Endodermal cell (in vitro differentiated cells): ENCODE measurements at regions not wholly inside any gene's neighbourhood (a gene's known extent, or its start where the extent isn't known, plus 50 kb on each side); places are given as distances from the start of the nearest gene placed in this dataset.

Experiments used
- DNase-seq: peaks from one replicate; pipeline ENCODE4 v3.0.0-alpha.2; 2017
- H3K27ac ChIP-seq: 2 replicates; pipeline ENCODE4 v1.5.1; 2013; ENCODE audit warnings: mild to moderate bottlenecking, low read depth, low read length, moderate library complexity
- H3K27me3 ChIP-seq: 2 replicates; pipeline ENCODE4 v1.6.1; 2013; ENCODE audit warnings: mild to moderate bottlenecking, low read length, moderate library complexity; ENCODE audit not compliant: insufficient read depth, control insufficient read depth, poor library complexity, severe bottlenecking
- H3K36me3 ChIP-seq: 2 replicates; pipeline ENCODE4 v1.7.0; 2013; ENCODE audit warnings: mild to moderate bottlenecking, low read length, moderate library complexity; ENCODE audit not compliant: control insufficient read depth, insufficient read depth
- H3K4me1 ChIP-seq: one replicate; pipeline ENCODE4 v1.7.0; 2013; ENCODE audit warnings: low read length; ENCODE audit not compliant: control insufficient read depth, insufficient read depth
- H3K4me3 ChIP-seq: 2 replicates; pipeline ENCODE4 v1.5.1; 2013; ENCODE audit warnings: mild to moderate bottlenecking, low read length, moderate library complexity
- H3K9ac ChIP-seq: 2 replicates; pipeline ENCODE4 v1.6.1; 2013; ENCODE audit warnings: mild to moderate bottlenecking, low read length, moderate library complexity; ENCODE audit not compliant: poor library complexity, severe bottlenecking; ENCODE audit errors: extremely low read depth
- H3K9me3 ChIP-seq: 2 replicates; pipeline ENCODE4 v1.6.1; 2013; ENCODE audit warnings: mild to moderate bottlenecking, low read length, moderate library complexity; ENCODE audit not compliant: control insufficient read depth
- H3K27ac Mint-ChIP-seq: 2 replicates; pipeline ENCODE4 v1.8.0; 2020; ENCODE audit warnings: mixed read lengths
- H3K27me3 Mint-ChIP-seq: 2 replicates; pipeline ENCODE4 v1.8.0; 2021; ENCODE audit warnings: mild to moderate bottlenecking, mixed read lengths; ENCODE audit not compliant: insufficient read depth
- H3K36me3 Mint-ChIP-seq: 2 replicates; pipeline ENCODE4 v1.8.0; 2020; ENCODE audit warnings: low read depth, mixed read lengths
- H3K4me1 Mint-ChIP-seq: 2 replicates; pipeline ENCODE4 v1.8.0; 2020; ENCODE audit warnings: mixed read lengths
- H3K4me3 Mint-ChIP-seq: 2 replicates; pipeline ENCODE4 v1.8.0; 2020; ENCODE audit warnings: mild to moderate bottlenecking, moderate library complexity, mixed read lengths
- H3K9me3 Mint-ChIP-seq: 2 replicates; pipeline ENCODE4 v1.8.0; 2020; ENCODE audit warnings: mild to moderate bottlenecking, mixed read lengths
- WGBS, 2 experiments: methylation state at CpG; one replicate each; pipeline versions ENCODE4 v1.1.5 to v1.1.7; 2013; ENCODE audit warnings: missing lambda C conversion rate in 2 of 2, mixed read lengths in 1 of 2; ENCODE audit not compliant: insufficient coverage in 1 of 2, insufficient read length in 1 of 2; 5-methylcytosine and 5-hydroxymethylcytosine counted together
- TF ChIP-seq, protein P1 (sequence below): fragments of 200-600 bp; sonication (generic); conservative IDR thresholded peaks from 2 replicates; pipeline ENCODE4 v1.5.0; 2021; ENCODE audit warnings: antibody characterized with exemption, mild to moderate bottlenecking

DNA sequence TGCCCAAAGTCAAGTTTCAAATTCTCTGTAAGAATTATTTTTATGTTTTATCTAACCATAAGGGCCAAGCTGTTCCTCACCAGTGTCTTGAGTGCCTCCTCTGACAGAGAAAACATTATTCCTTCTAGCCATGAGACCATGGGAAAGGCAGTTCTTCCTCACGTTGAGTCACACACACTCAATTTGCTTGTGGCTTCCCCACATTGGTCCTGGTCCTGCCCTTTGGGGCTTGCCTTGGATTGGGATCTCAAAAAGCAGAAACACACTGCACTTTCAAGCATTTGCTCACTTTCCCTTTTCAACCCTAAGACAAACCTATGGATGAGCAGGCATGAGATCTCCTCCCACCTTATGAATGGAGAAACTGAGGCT lies 248.3 kb upstream of the IGFBP3 start:
- DNase-seq = no peak
- 86 to 89% methylated on average over 1 of the region's 1 CpG for WGBS, 2 experiments
- H3K9ac ChIP-seq = no peak overlapping the region
- Mint-ChIP-seq H3K27ac (no peak overlapping the region), H3K27me3 (no peaks in the 10 kb centered on the region), H3K4me1 (peaks cover 9% of the 10 kb centered on the region), H3K9me3 (no peaks in the 10 kb centered on the region), H3K4me3 (no peak overlapping the region), H3K36me3 (no peaks in the 10 kb centered on the region)
- no peaks in the 10 kb centered on the region for H3K9me3 ChIP-seq
- H3K4me1 ChIP-seq = peaks cover 12% of the 10 kb centered on the region
- H3K27me3 ChIP-seq = no peaks in the 10 kb centered on the region
- no peaks in the 10 kb centered on the region for H3K36me3 ChIP-seq
- no peak overlapping the region for H3K4me3 ChIP-seq
- H3K27ac ChIP-seq = no peak overlapping the region
- TF ChIP-seq, protein P1, sequence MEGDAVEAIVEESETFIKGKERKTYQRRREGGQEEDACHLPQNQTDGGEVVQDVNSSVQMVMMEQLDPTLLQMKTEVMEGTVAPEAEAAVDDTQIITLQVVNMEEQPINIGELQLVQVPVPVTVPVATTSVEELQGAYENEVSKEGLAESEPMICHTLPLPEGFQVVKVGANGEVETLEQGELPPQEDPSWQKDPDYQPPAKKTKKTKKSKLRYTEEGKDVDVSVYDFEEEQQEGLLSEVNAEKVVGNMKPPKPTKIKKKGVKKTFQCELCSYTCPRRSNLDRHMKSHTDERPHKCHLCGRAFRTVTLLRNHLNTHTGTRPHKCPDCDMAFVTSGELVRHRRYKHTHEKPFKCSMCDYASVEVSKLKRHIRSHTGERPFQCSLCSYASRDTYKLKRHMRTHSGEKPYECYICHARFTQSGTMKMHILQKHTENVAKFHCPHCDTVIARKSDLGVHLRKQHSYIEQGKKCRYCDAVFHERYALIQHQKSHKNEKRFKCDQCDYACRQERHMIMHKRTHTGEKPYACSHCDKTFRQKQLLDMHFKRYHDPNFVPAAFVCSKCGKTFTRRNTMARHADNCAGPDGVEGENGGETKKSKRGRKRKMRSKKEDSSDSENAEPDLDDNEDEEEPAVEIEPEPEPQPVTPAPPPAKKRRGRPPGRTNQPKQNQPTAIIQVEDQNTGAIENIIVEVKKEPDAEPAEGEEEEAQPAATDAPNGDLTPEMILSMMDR = no peak

DNA sequence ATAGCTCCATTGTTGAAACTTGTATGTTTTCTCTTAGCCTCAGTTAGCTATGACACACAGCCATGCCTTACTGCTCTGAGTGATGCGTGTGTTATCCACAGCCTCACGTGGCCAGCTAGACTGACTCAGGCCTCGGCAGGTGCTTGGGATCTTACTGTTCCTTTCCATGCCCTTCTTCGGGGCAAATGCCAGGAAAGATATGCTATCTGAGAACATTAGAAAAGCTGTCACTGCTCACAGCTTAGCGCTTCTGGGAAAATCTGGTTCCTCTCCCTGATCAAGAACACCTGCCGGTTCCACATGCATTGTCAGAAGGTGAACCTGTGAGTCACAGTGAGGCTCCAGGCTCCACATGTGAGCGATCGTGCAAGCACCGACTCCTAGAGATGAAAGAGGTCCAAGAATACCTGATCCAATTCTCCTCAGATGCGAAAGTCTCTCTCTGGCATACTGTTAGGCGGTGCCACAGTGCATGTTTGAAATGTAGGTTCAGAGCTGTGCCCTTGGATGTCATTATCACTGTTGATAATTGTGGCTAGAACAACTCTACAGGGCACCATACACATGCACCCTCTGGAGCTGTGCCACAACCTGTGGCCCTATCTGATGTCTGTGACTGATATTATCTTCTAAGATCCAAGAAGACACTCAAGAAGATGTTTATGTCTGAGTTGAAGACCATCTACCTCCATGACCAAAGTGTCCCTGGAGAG lies 247.8 kb upstream of the IGFBP3 start:
- Mint-ChIP-seq H3K27me3 (no peaks in the 10 kb centered on the region), H3K9me3 (no peaks in the 10 kb centered on the region), H3K4me3 (no peak overlapping the region), H3K4me1 (peaks cover 7% of the 10 kb centered on the region), H3K36me3 (no peaks in the 10 kb centered on the region), H3K27ac (no peak overlapping the region)
- H3K9ac ChIP-seq = no peak overlapping the region
- WGBS, 2 experiments = 90 to 91% methylated on average over 11 of the region's 11 CpGs
- no peak overlapping the region for H3K27ac ChIP-seq
- H3K36me3 ChIP-seq = no peaks in the 10 kb centered on the region
- no peaks in the 10 kb centered on the region for H3K27me3 ChIP-seq
- H3K4me1 ChIP-seq = peaks cover 7% of the 10 kb centered on the region
- no peaks in the 10 kb centered on the region for H3K9me3 ChIP-seq
- H3K4me3 ChIP-seq = no peak overlapping the region
- TF ChIP-seq, protein P1 = no peak
- DNase-seq = no peak

DNA sequence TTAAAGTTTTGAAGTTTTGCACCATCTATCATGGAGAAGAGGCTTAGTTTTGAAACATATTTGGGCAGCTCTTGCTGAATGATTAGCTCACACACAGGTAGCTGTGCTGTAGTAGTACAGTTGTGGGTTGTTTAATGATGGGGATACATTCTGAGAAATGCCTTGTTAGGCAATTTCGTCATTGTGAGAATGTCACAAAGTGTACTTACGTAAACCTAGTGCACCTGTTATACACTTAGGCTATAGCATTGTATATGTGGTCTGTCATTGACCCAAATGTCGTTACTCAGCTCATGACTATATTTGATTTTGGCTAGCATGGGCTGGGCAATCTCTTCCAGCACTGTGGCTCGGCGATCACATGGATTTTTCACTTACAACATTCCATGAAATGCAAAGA lies 247.2 kb upstream of the IGFBP3 start:
- Histone ChIP-seq H3K4me1 (peaks cover under 1% of the 10 kb centered on the region), H3K9me3 (no peaks in the 10 kb centered on the region), H3K27ac (no peak overlapping the region), H3K9ac (no peak overlapping the region), H3K4me3 (no peak overlapping the region), H3K36me3 (no peaks in the 10 kb centered on the region), H3K27me3 (no peaks in the 10 kb centered on the region)
- no peaks in the 10 kb centered on the region for H3K36me3 Mint-ChIP-seq
- TF ChIP-seq, protein P1 = no peak
- H3K4me3 Mint-ChIP-seq = no peak overlapping the region
- H3K9me3 Mint-ChIP-seq = no peaks in the 10 kb centered on the region
- no peak for DNase-seq
- peaks cover under 1% of the 10 kb centered on the region for H3K4me1 Mint-ChIP-seq
- no peak overlapping the region for H3K27ac Mint-ChIP-seq
- 95 to 96% methylated on average over 3 to 5 of the region's 5 CpGs for WGBS, 2 experiments
- H3K27me3 Mint-ChIP-seq = no peaks in the 10 kb centered on the region
